Amniotic stem cell (primary cell): ENCODE measurements at regions not wholly inside any gene's neighbourhood (a gene's known extent, or its start where the extent isn't known, plus 50 kb on each side); places are given as distances from the start of the nearest gene placed in this dataset.
"Not testable (repeated sequence)": the region's sequence is repeated elsewhere in the genome, so short reads cannot be mapped to it uniquely, and the experiment has no call there.

Source experiments
- DNase-seq: peaks from one replicate; lab custom pipeline; 2025; lab: John Stamatoyannopoulos, UW

GRCh38 chr3:27661797-27662196, 60.3 kb downstream of the EOMES start:
- no peak for DNase-seq

GRCh38 chr3:27659279-27660021, 62.7 kb downstream of the EOMES start:
- no peak for DNase-seq

GRCh38 chr3:27658741-27659140, 63.4 kb downstream of the EOMES start:
- no peak for DNase-seq

- no peak for DNase-seq
Measured at GRCh38 chr3:27657871-27658270, 64.3 kb downstream of the EOMES start.

GRCh38 chr3:27657404-27657803, 64.7 kb downstream of the EOMES start:
- no peak for DNase-seq

- DNase-seq: no peak
Measured at GRCh38 chr3:27656790-27657189, 65.3 kb downstream of the EOMES start.

GRCh38 chr3:27655547-27655946, 66.6 kb downstream of the EOMES start:
- DNase-seq: no peak

- DNase-seq: no peak
Measured at GRCh38 chr3:27653803-27654558, 68.1 kb downstream of the EOMES start.

GRCh38 chr3:27649277-27649676, 72.8 kb downstream of the EOMES start:
- no peak for DNase-seq

GRCh38 chr3:27646896-27647295, 75.2 kb downstream of the EOMES start:
- no peak for DNase-seq

GRCh38 chr3:27644941-27645340, 77.2 kb downstream of the EOMES start:
- no peak for DNase-seq

GRCh38 chr3:27643355-27643754, 78.8 kb downstream of the EOMES start:
- no peak for DNase-seq

GRCh38 chr3:27642796-27643195, 79.3 kb downstream of the EOMES start:
- no peak for DNase-seq

GRCh38 chr3:27641888-27642601, 80.1 kb downstream of the EOMES start:
- DNase-seq: no peak

- no peak for DNase-seq
Measured at GRCh38 chr3:27641271-27641800, 80.8 kb downstream of the EOMES start.

- no peak for DNase-seq
Measured at GRCh38 chr3:27639271-27639670, 82.9 kb downstream of the EOMES start.

GRCh38 chr3:27638594-27638993, 83.5 kb downstream of the EOMES start:
- no peak for DNase-seq

- DNase-seq: no peak
Measured at GRCh38 chr3:27637346-27637995, 84.7 kb downstream of the EOMES start.

- not testable (repeated sequence) for DNase-seq
Measured at GRCh38 chr3:27635006-27635405, 87.1 kb downstream of the EOMES start.

- no peak for DNase-seq
Measured at GRCh38 chr3:27633224-27633545, 88.9 kb downstream of the EOMES start.

GRCh38 chr3:27632431-27633223, 89.5 kb downstream of the EOMES start:
- no peak for DNase-seq
